UCSD-AML1 (cell line): ENCODE measurements at regions not wholly inside any gene's neighbourhood (a gene's known extent, or its start where the extent isn't known, plus 50 kb on each side); places are given as distances from the start of the nearest gene placed in this dataset.
A peak's percentile ranks its signal among the peaks of the same experiment; 100 is the strongest.
"Not testable (repeated sequence)": the region's sequence is repeated elsewhere in the genome, so short reads cannot be mapped to it uniquely, and the experiment has no call there.

ENCODE experiments used
- DNase-seq: peaks from one replicate; lab custom pipeline; 2025; ENCODE audit not compliant: unreplicated experiment; lab: John Stamatoyannopoulos, UW

- DNase-seq, result peak; percentile 40
These were observed 93.9 kb upstream of the TSPAN2 start for GRCh38 chr1:115183158-115183557.

DNA sequence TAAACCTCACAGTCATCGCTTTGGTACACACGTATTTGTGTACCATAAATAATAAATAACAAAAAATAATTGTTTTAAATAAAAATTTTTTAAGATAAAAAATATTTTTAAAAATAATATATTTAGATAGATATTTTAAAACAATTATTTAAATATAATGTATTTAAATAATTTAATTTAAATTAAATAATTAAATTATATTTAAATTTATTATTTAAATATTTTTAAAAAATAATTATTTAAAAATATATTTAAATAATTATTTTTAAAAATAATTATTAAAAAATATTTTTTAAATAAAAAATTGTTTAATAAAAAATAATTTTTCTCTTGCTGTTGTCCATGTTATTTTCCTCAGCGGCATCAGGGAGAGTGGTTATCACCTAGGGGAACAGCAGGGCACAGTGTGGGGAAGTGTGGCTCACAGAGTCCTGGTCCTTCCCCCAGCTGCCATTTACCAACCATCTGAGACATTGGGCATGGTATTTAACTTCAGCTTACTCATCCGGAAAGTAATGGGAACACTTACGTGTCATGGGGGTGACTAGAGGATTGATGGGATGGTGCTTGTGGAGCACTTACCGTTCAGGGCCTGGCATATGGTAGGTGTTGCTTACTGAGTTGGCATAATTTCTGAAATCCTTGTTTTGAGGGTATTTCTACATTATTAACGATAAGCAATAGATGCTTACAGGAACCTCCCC lies 92.9 kb upstream of the TSPAN2 start:
- no peak for DNase-seq

DNA sequence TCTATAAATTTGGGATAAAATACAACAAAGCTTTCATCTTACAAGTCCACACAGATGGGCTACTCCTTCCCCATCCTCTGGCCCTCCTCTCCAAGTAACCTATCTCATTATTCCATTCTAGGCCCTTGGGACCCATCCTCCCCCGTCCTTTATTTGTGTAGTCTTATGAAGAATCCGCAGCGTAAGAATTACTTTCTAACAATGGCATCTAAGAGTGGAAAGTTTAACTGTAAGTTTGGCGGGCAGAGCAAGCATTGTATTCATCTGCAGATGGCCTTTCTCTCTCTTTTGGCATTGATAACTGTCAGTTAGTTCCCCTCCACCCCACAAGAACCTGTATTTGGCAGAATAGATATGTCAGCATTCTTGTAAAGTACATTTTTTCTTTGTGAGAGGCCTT lies 91.9 kb upstream of the TSPAN2 start:
- no peak for DNase-seq

GRCh38 chr1:115179397-115180079 lies 90.2 kb upstream of the TSPAN2 start:
- DNase-seq, result peak; percentile 28

GRCh38 chr1:115176189-115176588 lies 86.9 kb upstream of the TSPAN2 start:
- no peak for DNase-seq

- no peak for DNase-seq
These were observed 86.3 kb upstream of the TSPAN2 start for GRCh38 chr1:115175596-115175995.

GRCh38 chr1:115173151-115173550 lies 83.8 kb upstream of the TSPAN2 start:
- no peak for DNase-seq

DNA sequence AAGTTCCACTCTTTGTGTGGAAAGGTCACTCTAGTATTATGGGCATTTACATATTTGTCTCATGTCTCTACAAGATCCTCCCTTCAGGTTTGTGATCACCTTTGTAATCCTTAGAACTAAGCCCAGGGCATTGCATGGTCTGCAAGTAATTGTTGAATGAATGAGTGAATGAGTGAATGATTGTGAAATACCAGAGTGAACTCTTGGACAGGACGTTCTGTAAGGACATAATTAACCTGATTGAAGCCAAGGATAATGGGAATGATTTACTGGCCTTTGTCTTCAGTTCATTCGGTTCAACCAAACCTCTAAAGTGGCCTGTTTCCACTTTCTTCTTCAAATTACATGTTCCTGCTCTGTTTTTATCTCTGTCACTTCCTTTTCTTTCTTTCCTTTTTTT lies 83.0 kb upstream of the TSPAN2 start:
- no peak for DNase-seq

- DNase-seq, result no peak
These were observed 81.7 kb upstream of the TSPAN2 start for GRCh38 chr1:115170961-115171392.

- DNase-seq, result no peak
These were observed 81.1 kb upstream of the TSPAN2 start for GRCh38 chr1:115170377-115170776.

DNA sequence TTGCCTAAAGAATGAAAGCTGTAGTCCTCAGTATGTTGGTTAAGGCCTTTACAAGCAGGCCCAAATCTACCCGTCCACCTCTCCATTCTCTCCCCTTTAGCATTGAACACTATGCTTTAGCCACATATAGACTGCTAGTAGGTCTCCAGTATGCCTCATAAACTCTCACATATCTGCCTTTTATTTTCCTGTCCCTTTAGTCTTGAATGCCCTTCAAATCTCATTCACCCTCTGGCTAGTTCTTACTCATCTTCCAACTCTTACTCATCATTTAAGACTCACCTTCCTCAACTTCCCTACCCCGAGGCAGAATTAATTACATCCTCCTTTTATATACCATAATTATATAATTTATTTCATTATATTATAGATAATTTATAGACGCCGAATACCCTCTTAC lies 78.7 kb upstream of the TSPAN2 start:
- no peak for DNase-seq

- no peak for DNase-seq
These were observed 77.3 kb upstream of the TSPAN2 start for GRCh38 chr1:115166531-115167091.

DNA sequence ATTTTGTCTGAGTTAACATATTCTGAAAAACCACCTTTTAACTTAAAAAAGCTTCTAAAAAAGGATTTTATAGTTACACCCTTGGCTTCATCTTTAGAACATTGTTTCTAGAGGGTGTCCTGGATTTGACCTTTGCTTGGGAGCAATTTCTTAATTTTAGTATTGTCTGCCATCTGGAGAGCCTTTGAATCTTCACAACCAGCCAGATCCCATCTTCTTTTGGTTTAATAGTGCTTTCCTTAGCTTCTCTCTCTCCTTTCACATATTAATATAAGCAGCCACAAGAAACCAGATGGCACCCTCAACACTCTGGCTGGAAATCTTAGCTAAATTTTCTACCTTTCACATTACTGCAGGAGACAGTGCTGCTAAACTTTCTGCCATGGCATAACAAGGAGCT lies 76.5 kb upstream of the TSPAN2 start:
- DNase-seq, result no peak

GRCh38 chr1:115164940-115165705 lies 75.8 kb upstream of the TSPAN2 start:
- DNase-seq, result no peak

DNA sequence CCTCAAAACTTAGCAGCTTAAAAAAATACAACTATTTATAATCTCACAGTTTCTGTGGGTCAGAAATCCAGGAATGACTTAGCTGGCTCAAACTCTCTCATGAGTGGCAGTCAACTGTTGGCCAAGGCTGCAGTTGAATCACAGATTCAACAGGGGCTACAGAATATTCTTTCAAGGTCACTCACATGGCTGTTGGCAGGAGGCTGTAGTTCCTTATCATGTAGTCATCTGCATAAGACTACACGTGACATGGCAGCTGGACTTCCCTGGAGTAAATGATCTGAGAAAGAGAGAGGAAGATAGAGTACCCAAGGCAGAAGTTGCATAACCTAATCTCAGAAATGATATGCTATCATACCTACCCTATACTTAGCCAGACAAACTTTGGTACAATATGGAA lies 75.2 kb upstream of the TSPAN2 start:
- DNase-seq, result no peak

- DNase-seq, result no peak
These were observed 71.4 kb upstream of the TSPAN2 start for GRCh38 chr1:115160728-115161127.

DNA sequence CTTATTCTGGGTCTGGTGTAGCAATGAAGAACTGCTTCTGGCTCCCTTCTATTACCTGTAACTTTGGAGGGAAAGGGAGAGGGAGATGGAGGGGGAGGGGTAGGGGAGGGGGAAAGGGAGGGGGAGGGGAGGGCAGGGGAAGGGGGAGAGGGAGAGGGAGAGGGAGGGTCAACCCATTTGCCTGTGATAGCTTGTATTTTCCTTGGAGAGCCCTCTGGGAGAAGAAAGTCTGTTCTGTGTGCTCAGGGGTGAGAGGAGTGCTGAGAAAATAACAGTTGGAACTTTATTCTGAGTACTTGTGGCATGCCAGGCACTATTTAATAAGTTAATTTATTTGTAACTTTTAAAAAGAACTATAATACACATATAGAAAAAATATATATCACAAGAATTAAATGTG lies 70.7 kb upstream of the TSPAN2 start:
- DNase-seq, result no peak

GRCh38 chr1:115158181-115158580 lies 68.9 kb upstream of the TSPAN2 start:
- DNase-seq, result no peak

- DNase-seq, result no peak
These were observed 67.6 kb upstream of the TSPAN2 start for GRCh38 chr1:115156826-115157468.

- DNase-seq, result no peak
These were observed 64.8 kb upstream of the TSPAN2 start for GRCh38 chr1:115153966-115154557.

DNA sequence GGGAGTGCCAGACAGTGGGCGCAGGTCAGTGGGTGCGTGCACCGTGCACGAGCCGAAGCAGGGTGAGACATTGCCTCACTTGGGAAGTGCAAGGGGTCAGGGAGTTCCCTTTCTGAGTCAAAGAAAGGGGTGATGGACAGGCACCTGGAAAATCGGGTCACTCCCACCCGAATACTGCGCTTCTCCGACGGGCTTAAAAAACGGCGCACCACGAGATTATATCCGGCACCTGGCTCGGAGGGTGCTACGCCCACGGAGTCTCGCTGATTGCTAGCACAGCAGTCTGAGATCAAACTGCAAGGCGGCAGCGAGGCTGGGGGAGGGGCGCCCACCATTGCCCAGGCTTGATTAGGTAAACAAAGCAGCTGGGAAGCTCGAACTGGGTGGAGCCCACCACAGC lies 58.6 kb upstream of the TSPAN2 start:
- not testable (repeated sequence) for DNase-seq
